ENCODE measurements at regions not wholly inside any gene's neighbourhood (a gene's known extent, or its start where the extent isn't known, plus 50 kb on each side); places are given as distances from the start of the nearest gene placed in this dataset.

- no peak for DNase-seq (ENCODE audit: low spot score)
- Mint-ChIP-seq H3K36me3 (ENCODE audit: low read depth) (no peaks in the 10 kb centered on the region), H3K27me3 (ENCODE audit: low read depth) (no peaks in the 10 kb centered on the region), H3K4me1 (ENCODE audit: low read depth) (no peaks in the 10 kb centered on the region), H3K4me3 (ENCODE audit: unreplicated experiment) (no peak overlapping the region), H3K27ac (ENCODE audit: unreplicated experiment) (no peak overlapping the region), H3K9me3 (ENCODE audit: low read depth) (peaks cover 38% of the 10 kb centered on the region)
- TF ChIP-seq CTCF (IDR thresholded peaks at IDR 0.05): no peak
Observed at GRCh38 chrX:146238173-146238572, 420.5 kb downstream of the SLITRK2 start.

GRCh38 chrX:146241902-146242301 is 424.3 kb downstream of the SLITRK2 start:
- peaks cover 49% of the 10 kb centered on the region for H3K9me3 Mint-ChIP-seq (ENCODE audit: low read depth)
- H3K4me1 Mint-ChIP-seq (ENCODE audit: low read depth): no peaks in the 10 kb centered on the region
- H3K4me3 Mint-ChIP-seq (ENCODE audit: unreplicated experiment): no peak overlapping the region
- no peak for TF ChIP-seq CTCF (IDR thresholded peaks at IDR 0.05)
- no peaks in the 10 kb centered on the region for H3K27me3 Mint-ChIP-seq (ENCODE audit: low read depth)
- DNase-seq (ENCODE audit: low spot score): no peak
- no peaks in the 10 kb centered on the region for H3K36me3 Mint-ChIP-seq (ENCODE audit: low read depth)
- no peak overlapping the region for H3K27ac Mint-ChIP-seq (ENCODE audit: unreplicated experiment)

GRCh38 chrX:146243041-146243440 is 425.4 kb downstream of the SLITRK2 start:
- Mint-ChIP-seq H3K27ac (ENCODE audit: unreplicated experiment) (no peak overlapping the region), H3K27me3 (ENCODE audit: low read depth) (no peaks in the 10 kb centered on the region), H3K36me3 (ENCODE audit: low read depth) (no peaks in the 10 kb centered on the region), H3K4me3 (ENCODE audit: unreplicated experiment) (no peak overlapping the region), H3K4me1 (ENCODE audit: low read depth) (no peaks in the 10 kb centered on the region), H3K9me3 (ENCODE audit: low read depth) (peaks cover 51% of the 10 kb centered on the region)
- DNase-seq (ENCODE audit: low spot score): no peak
- TF ChIP-seq CTCF (IDR thresholded peaks at IDR 0.05): no peak

GRCh38 chrX:146259207-146259606 is 441.6 kb downstream of the SLITRK2 start:
- no peak for TF ChIP-seq CTCF (IDR thresholded peaks at IDR 0.05)
- no peak overlapping the region for H3K27ac Mint-ChIP-seq (ENCODE audit: unreplicated experiment)
- H3K36me3 Mint-ChIP-seq (ENCODE audit: low read depth): no peaks in the 10 kb centered on the region
- no peak overlapping the region for H3K4me3 Mint-ChIP-seq (ENCODE audit: unreplicated experiment)
- peaks cover 32% of the 10 kb centered on the region for H3K9me3 Mint-ChIP-seq (ENCODE audit: low read depth)
- DNase-seq (ENCODE audit: low spot score): no peak
- H3K4me1 Mint-ChIP-seq (ENCODE audit: low read depth): no peaks in the 10 kb centered on the region
- no peaks in the 10 kb centered on the region for H3K27me3 Mint-ChIP-seq (ENCODE audit: low read depth)

- Mint-ChIP-seq H3K4me3 (ENCODE audit: unreplicated experiment) (no peak overlapping the region), H3K36me3 (ENCODE audit: low read depth) (no peaks in the 10 kb centered on the region), H3K27me3 (ENCODE audit: low read depth) (no peaks in the 10 kb centered on the region), H3K4me1 (ENCODE audit: low read depth) (no peaks in the 10 kb centered on the region), H3K9me3 (ENCODE audit: low read depth) (peaks cover 31% of the 10 kb centered on the region), H3K27ac (ENCODE audit: unreplicated experiment) (no peak overlapping the region)
- no peak for TF ChIP-seq CTCF (IDR thresholded peaks at IDR 0.05)
- no peak for DNase-seq (ENCODE audit: low spot score)
Observed at GRCh38 chrX:146264763-146265375, 447.2 kb downstream of the SLITRK2 start.
